Gastroesophageal sphincter (tissue), 3 donors: ENCODE measurements at regions not wholly inside any gene's neighbourhood (a gene's known extent, or its start where the extent isn't known, plus 50 kb on each side); places are given as distances from the start of the nearest gene placed in this dataset.

ENCODE experiments used
- CTCF ChIP-seq, 4 experiments: fragments of 200-600 bp in 2 of 4; fragments of 450-650 bp in 2 of 4; sonication (generic) in 1 of 4; IDR thresholded peaks; one replicate each; pipeline ENCODE4 v1.5.1; 2017 to 2019; ENCODE audit warnings: antibody characterized with exemption in 4 of 4, mild to moderate bottlenecking in 2 of 4, moderate library complexity in 2 of 4
- POLR2AphosphoS5 ChIP-seq: sonication (generic); formaldehyde crosslinking; IDR thresholded peaks from one replicate; pipeline ENCODE4 v1.6.1; 2017; ENCODE audit warnings: antibody characterized with exemption

- TF ChIP-seq CTCF (IDR thresholded peaks at IDR 0.05) (no peak), POLR2AphosphoS5 (no peak)
Observed at GRCh38 chr6:12456343-12456742, 166.2 kb downstream of the EDN1 start.
